ENCODE measurements at regions not wholly inside any gene's neighbourhood (a gene's known extent, or its start where the extent isn't known, plus 50 kb on each side); places are given as distances from the start of the nearest gene placed in this dataset.

DNA sequence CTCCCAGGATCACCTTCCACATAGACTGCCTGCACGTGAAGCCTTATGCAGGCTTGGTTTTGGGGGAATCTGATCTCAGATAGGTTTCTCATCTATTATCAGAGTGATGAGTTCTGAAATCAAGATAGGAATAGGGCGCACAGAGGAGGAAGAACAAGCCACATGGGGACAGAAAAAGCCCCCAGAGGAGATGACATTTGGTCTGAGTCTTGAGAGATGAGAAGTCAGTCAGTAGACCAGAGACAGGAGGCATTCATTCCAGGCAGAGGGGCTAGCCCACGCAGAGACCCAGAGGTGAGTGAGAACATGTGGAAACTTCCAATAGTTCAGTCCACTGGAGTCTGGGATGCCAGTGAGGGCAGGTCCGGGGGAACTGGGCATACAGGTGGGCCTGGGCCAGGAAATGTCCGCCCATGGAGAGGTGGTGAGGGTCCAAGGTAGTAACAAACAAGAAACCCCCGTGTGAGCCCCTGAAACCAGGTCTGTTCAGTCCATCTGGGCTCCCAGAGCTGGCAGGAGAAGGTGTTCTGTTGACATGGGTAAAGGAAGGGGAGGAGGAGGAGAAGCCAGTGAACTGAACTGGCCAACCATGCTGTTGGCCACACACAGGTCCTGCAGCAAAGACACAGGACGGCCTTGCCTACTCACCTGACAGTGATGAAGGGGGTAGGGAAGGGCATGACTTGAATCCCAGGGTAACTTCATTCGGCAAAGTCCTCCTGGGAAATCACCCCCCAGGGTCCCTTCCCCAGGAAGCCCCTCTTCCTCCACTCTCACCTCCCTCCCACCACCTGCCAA lies 69.3 kb upstream of the SMNDC1 start:
- no peak for DNase-seq (ENCODE audit: low read depth in 2 of 2)

DNA sequence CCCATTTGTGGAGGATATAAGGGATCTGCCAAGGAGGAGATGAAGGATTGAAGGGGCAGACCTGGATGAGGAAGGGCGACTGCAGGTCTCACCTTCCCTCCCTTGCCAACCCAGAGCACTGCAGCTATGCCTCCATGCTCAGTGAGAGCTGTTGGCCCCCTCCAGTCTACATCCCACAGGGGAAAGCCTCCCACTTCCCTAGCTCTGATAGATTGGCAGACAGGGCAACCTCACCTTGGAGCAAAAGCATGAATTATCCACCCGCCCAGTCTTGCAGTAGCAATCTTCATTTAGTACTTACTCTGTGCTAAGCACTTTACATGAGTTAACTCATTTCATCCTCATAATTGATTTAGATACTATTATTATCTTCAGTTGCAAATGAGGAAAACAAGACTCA lies 70.4 kb upstream of the SMNDC1 start:
- no peak for DNase-seq (ENCODE audit: low read depth in 2 of 2)

DNA sequence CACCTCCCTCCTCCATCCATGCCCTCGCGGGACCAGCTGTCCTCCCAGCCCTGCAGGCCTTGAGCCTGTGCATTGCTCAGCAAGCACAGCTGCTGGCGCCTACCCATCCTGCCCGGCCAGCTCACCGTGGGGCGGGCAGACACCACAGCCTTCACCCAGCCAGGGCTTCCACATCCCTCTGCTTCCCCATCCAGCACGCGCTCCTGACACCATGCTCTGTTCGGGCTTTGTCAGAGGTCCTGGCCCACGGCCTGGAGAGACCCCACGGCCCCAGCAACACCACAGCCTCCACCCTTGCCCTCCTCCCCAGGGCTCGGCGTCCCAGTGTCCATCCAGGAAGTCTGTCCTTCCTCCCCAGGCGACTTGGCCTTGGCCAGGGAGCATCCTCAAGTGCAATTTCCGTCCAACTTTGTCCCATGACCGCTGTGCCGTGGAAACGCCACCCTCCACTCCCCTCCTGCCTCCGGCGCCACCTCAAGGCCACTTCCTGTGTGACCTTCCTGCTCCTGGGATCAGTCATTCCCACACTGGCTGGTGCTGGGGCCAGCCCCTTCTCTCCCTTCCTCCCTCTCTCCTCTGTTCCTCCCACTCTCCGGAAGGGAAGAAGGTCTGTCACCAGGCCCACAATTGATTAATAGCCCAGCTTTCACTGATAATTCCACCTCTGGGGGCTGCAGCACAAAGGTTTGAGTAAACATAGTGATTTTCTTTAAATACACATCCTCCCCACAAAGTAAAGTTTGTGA lies 71.5 kb upstream of the SMNDC1 start:
- DNase-seq (ENCODE audit: low read depth in 2 of 2) = peak; percentile 59 to 87

DNA sequence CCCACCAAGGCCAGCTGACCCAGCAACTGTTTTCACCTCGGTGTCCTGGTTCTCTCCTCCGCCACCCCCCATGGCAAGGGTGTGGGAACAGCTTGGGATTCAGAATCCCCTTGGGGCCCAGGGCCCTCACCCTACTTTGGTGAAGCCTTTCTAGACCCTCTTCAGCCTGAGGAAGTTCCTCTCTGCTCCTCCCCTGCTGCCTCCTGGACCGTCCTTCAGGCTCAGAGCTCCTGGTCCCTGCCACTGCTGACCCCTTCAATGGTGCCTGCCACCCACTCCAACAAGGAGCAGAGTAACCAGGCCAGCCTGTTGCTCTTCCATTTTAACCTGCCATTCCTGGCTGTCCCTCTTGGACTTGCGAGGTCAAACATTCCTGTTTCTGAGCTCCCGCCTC lies 72.0 kb upstream of the SMNDC1 start:
- no peak for DNase-seq (ENCODE audit: low read depth in 2 of 2)

DNA sequence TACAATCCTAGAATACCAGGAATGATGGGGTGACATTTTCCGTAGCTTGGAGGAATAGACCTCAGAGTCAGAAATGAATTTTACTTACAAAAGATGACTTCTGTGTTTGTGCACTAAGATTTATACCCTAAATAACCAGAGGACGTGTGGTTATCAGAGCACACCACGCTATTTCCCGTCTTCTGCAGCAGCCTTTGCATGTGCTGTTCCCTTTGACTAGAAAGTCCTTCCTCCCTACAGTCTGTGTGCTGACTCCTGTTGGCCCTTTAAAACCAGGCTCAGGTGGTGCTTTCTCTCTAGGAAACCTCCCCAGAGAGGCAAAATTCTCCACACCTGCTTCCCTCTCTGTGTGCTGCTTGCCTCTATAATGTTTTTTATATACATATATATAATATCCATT lies 73.3 kb upstream of the SMNDC1 start:
- DNase-seq (ENCODE audit: low read depth in 2 of 2) = no peak

DNA sequence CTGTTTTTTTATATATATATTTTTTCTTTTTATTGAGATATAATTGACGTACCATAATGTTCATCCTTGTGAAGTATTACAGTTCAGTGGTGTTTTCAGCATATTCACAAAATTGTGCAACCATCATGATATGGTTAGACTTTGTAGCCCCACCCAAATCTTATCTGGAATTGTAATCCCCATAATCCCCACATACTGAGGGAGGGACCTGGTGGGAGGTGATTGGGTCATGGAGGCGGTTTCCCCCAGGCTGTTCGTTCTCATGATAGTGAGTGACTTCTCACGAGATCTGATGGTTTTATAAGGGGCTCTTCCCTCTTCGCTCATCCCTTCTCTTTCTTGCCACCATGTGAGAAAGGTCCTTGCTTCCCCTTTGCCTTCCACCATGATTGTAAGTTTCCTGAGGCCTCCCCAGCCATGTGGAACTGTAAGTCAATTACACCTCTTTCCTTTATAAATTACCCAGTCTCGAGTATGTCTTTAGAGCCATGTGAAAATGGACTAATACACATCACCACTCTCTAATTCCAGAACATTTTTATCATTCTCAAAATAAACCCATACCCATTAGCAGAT lies 73.9 kb upstream of the SMNDC1 start:
- no peak for DNase-seq (ENCODE audit: low read depth in 2 of 2)

DNA sequence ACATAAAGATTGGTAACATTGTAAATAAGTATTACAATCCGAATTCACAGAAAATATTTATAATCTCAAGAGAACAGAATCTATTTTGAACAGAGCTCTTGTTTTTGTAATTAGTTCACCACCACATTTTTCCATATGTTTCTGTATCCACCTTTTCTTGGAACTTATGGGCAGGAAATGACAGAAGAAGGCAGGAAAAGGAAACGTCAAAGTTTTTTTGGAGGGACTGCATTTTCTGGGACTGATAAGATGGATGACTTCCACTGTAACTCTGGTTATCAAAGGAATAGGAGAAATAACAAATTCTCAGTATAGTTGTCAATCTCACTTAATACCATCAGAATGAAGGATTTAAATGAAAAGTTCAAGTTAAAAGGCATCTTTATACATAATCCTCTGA lies 75.1 kb upstream of the SMNDC1 start:
- peak; percentile 64 to 68 for DNase-seq (ENCODE audit: low read depth in 2 of 2)

DNA sequence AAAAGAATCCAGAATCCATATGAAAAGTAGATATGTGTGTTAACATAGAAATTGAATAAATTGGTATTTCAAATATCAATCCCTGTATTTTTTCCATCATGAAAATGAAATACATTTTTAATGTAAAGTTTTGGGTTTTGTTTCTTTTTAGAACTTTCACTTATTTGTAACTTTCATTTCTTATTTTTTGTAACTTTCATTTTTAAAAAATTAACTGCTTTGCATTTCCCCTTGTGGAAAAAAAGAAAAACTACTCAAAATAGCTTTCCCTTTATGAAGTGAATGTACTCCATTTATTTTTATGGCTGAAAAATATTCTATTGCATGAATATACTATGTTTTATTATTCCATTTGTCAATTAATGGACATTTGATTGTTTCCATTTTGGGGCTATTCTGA lies 75.6 kb upstream of the SMNDC1 start:
- no peak for DNase-seq (ENCODE audit: low read depth in 2 of 2)

DNA sequence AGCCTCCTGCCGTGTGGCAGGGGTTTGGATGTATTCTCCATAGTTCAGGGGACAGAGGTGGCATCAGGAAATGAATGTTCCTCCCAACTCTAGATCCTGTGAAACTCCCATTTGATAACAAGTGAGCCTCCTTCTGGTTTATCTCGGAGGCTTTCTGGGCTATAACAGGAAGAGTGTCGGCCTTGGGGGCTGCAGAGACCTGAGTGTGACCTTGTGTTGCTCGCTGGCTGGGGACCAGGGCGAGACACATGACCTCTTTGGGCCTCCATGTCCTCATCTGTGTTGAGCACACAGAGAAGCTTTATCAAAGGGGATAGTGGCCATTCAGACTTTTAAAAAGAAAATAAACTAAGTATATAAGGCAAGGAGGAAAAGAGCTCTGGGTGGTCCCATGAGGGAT lies 78.0 kb upstream of the SMNDC1 start:
- DNase-seq (ENCODE audit: low read depth in 2 of 2) = no peak

DNA sequence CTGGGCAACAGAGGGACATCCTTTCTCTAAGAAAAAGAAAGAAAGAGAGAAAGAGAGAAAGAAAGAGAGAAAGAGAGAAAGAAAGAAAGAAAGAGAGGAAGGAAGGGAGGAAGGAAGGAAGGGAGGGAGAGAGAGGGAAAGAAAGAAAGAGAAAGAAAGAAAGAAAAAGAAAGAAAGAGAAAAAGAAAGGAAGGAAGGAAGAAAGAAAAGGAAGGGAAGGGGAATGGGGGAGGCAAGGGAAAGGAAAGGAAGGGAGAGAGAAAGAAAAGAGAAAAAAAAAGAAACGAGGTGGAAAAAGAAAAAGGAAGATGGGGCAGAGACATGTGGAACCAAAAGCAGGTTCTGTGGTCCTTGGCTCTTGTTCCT lies 82.9 kb upstream of the SMNDC1 start:
- no peak for DNase-seq (ENCODE audit: low read depth in 2 of 2)

DNA sequence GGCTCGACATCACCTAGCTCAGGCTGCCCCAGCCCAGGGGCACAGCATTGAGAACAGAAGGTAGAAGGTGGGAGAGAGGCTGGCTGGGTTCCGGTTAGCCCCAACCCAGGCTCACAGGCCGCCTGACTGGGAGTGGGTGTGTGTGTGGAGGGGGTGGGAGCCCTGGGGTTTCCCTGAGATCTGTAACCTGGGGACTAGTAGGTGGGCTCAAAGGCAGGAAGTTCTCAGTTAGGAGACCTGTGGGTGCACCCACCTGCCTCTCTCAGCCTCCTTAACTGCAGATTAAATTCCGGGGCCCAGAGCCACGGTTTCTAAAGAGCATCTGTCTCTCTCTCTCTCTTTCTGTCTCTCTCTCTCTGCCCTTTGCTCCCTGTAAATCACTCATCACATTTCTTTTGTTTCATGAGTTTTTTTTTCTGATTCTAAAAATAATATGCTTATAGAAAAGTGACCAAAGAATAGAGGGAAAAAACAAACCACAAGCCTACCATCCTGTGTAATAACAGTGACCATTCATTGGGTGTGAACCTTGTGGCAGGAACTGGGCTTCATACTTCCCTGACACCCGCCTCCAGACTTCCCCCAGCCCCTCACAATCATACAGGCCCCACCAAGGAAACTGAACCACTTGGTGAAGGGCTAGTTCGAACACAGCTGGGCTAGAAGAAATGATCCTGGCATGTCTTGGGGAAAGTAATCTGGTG lies 83.4 kb upstream of the SMNDC1 start:
- DNase-seq (ENCODE audit: low read depth in 2 of 2) = peak; percentile 51 to 96

DNA sequence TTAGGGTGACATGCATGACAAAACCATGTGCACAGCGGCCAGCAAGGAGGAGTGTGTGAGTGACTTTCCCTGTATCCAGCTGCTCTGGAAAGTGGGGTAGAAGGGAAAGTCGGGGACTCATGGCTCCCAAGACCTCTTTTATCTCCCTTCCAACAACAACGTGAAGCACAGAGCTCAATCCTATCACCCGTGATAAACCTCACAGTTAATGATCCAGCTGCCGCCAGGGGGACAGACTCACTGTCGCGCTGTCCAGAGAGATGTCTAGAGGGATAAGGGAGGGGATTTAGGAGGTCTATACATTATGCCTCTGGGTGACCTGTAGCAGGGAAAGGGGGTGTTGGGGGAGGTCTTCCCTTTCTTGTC lies 84.0 kb upstream of the SMNDC1 start:
- peak in 1 of 2 donors; percentile 75 for DNase-seq (ENCODE audit: low read depth in 2 of 2)

DNA sequence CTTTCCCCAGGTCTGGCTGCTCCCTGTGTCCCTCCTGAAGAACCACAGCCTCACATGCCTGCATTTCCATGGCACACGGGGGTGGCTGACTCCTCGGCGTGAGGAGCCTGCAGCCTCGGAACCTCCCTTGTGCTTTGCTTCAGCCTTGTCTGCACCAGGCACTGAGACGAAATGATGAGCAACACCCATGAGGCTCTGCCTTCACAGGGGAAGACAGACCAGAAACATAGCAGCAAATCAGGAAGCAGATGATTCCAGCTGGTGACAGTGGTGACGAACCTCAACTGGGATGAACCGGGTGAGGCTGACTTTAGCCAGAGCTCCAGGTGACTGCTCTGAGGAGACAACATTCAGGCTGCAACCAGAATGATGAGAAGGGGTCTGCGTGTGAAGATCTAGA lies 84.5 kb upstream of the SMNDC1 start:
- DNase-seq (ENCODE audit: low read depth in 2 of 2) = peak in 1 of 2 donors; percentile 38

DNA sequence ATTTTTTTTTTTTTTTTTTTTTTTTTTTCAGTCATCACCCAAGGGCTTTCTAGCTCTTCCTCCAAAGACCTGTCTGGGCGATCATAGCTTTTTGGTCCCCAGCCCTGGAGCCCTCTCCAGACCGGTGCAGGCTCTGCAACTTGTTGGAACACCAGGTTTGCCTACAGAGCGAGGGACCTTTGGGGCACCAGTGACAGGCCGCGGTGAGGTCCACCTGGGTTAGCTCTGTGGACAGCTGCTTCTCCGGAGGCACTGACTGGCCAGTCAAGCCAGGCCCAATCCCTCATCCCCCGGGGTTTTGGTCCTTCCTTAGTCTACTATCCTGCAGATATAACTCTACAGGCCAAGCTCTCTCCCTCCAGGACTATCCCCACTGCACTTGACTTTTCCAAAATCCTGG lies 86.8 kb upstream of the SMNDC1 start:
- DNase-seq (ENCODE audit: low read depth in 2 of 2) = no peak

DNA sequence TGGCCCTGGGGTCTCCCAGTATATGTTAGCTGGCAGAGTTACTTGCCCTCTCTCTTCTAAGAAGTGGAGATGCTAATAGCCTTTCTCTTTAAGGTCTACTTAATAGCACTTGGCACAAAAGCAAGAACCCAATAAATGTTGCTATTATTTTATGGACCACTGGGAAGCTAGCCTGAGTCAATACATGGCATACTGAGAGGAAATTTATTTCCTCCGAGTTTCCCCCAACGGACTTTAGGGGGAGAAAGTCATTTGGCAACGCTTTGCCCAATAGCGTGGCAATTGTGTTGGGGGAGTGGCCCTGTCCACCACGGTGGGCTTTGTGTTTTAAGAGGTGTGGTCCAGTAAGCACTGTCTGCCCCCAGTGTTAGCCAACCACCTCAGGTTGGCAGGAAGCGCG lies 87.4 kb upstream of the SMNDC1 start:
- DNase-seq (ENCODE audit: low read depth in 2 of 2) = peak in 1 of 2 donors; percentile 79

DNA sequence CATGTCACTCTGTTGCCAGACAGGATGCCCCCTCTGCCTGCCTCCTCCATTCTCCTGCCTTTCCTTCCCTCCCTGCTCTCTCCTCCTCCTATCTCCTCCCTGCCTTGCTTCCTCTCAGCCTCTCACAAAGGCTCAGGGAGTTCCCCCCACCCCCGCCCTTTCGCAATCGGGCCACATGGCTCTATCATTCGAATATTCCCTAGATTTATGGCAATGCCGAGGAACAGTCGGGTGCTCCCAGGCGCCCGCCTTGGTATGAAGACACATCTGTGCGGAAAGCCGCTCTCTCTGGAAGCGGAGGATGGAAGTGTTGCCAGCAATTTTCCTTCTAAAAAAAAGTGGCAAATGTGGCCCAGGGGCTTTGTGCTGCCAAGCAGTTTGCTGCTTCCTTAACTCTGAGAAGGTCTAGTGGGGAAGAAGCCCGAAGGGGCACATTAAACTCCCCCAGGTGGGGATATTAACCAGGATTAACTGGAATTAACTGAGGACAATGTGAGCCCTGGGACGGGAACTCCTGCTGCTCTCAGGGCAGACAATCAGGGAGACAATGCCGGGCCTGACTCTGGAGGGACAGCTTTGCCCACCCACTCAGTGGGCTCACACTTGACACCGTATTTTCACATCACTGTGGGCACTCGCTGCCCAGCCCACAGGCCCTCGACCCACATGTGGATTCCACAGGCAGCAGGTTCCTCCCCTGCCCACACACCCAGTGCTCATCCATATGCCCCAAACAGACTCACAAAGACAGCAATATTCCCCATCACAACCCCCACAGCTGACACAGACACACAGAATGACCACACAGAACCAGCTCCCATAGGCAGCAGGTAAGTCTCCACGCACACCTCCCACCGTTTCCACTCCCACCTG lies 88.4 kb upstream of the SMNDC1 start:
- peak; percentile 63 to 64 for DNase-seq (ENCODE audit: low read depth in 2 of 2)

DNA sequence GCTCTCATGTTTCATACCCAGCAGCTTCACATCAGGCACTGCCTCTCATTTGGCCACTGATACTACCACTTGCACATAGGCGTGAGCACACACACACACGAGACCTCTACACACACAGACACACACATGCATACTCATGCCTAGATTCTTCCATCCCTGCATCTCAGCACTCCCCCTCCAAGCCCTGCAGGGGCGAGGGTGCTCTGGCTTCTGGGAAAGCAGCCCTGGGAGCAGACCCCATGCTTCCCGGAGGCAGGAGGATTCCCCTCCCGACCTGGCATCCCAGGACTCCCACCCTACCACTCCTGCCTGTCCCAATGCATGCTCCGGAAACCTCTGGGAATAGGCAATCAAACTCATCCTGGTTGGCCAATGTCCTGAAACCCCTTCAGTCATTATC lies 89.1 kb upstream of the SMNDC1 start:
- DNase-seq (ENCODE audit: low read depth in 2 of 2) = no peak

DNA sequence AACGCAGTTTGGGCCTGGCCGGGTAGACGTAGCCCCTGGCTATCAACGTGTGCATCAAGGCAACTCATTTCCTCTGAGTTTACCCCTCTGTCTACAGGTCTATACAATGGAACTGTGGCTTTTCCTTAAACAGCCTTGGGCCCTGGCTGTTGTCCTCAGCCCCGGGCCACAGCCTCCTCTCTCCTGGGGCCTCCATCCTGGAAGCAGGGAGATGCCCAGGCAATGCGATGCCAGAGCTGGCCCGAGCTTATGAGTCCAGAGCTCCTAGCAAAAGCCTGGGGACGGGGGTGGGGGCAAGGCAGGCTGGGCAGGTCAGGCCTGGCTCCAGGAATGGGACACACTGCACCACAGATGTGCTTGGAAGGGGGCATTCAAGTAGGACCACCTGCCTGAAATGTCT lies 89.6 kb upstream of the SMNDC1 start:
- DNase-seq (ENCODE audit: low read depth in 2 of 2) = no peak

DNA sequence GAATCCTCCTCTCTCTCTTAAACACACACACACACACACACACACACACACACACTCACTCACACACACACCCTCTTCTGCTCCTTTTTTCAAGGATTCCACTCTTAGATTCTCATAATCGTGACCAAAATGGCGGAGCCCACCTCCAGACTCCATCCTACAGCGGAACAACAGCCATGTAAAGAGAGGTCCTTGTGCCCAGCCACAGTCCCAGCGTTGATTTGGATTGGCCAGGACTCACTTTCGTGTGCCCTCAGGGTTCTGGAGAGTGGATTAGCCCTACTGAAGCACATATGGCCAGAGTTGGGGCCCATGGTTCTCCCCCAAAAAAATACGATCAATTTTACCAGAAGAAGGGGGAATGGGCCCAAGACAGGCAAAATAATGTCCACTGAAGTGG lies 90.2 kb upstream of the SMNDC1 start:
- DNase-seq (ENCODE audit: low read depth in 2 of 2) = no peak

DNA sequence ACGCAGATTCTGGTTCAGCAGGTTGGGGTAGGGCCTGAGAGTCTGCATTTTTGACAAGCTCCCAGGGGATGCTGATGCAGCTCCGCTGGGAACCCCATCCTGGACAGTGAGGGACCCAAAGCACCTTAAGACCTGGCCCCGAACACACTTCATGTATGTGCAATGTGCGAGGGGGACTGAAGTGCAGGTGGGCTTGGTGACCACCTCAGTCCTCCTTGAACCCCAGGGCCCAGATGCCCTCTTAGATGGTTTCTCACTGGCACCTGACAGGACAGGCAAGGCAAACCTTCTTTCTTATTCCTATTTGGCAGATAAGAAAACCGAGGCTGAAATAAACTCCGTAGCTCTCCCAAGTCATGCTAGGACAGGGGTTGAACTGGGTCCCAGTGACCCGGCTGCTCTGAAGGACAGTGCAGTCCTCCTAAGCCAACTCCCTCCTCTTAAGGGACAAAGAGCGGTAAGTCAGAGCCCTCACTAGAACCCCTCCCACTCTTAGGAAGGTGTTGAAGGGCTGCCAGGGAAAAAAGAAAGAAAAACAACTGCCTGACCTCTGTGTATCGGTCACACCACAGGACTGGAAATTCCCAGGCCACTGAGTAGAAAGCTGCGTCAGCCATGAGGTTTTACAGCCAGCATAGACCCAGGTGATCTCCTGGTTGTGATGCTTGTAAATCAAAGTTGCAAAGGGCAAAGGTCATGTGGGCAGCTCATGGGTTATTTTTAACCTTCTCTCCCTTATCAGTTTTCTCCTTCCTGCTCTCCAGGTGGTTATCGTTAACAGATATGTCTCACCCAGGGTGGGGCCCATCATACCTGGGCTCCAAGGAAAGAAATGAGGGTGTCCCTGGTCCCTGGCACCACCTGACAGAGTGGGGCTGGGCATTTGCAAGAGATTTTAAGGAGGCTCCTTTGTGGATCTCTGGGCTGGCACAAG lies 90.9 kb upstream of the SMNDC1 start:
- DNase-seq (ENCODE audit: low read depth in 2 of 2) = peak; percentile 97 to 99

Data from lung microvascular endothelial cell (primary cell).